ENCODE measurements at regions not wholly inside any gene's neighbourhood (a gene's known extent, or its start where the extent isn't known, plus 50 kb on each side); places are given as distances from the start of the nearest gene placed in this dataset.
"Not testable (repeated sequence)": the region's sequence is repeated elsewhere in the genome, so short reads cannot be mapped to it uniquely, and the experiment has no call there.

GRCh38 chr16:18725321-18725720, 64.8 kb downstream of the RPS15A start:
- intact Hi-C loops (cut with DNase I, micrococcal nuclease); ATAC-seq: not testable (repeated sequence)

GRCh38 chr16:18719978-18720377, 70.2 kb downstream of the RPS15A start:
- H3K4me1 ChIP-seq (ENCODE audit: low read depth); H3K4me3 ChIP-seq; H3K36me3 ChIP-seq (ENCODE audit: low read depth); ATAC-seq; DNase-seq; intact Hi-C loops (cut with DNase I, micrococcal nuclease); H3K9me3 ChIP-seq: not testable (repeated sequence)

More at GRCh38 chr16:18725321-18725720, 64.8 kb downstream of the RPS15A start:
- not testable (repeated sequence) for DNase-seq; H3K4me1 ChIP-seq (ENCODE audit: low read depth); H3K36me3 ChIP-seq (ENCODE audit: low read depth); H3K9me3 ChIP-seq; H3K4me3 ChIP-seq

GRCh38 chr16:18712580-18712979, 77.6 kb downstream of the RPS15A start:
- H3K4me3 ChIP-seq; DNase-seq; ATAC-seq; H3K4me1 ChIP-seq (ENCODE audit: low read depth); intact Hi-C loops (cut with DNase I, micrococcal nuclease); H3K9me3 ChIP-seq; H3K36me3 ChIP-seq (ENCODE audit: low read depth): not testable (repeated sequence)

- intact Hi-C loops (cut with DNase I, micrococcal nuclease); H3K9me3 ChIP-seq; ATAC-seq; H3K36me3 ChIP-seq (ENCODE audit: low read depth); H3K4me1 ChIP-seq (ENCODE audit: low read depth); DNase-seq; H3K4me3 ChIP-seq: not testable (repeated sequence)
Measured at GRCh38 chr16:18710659-18711058, 79.5 kb downstream of the RPS15A start.

GRCh38 chr16:18701239-18701638, 88.9 kb downstream of the RPS15A start:
- H3K4me3 ChIP-seq; ATAC-seq; intact Hi-C loops (cut with DNase I, micrococcal nuclease); H3K9me3 ChIP-seq; H3K36me3 ChIP-seq (ENCODE audit: low read depth); DNase-seq; H3K4me1 ChIP-seq (ENCODE audit: low read depth): not testable (repeated sequence)

- intact Hi-C loops (cut with DNase I, micrococcal nuclease); H3K4me1 ChIP-seq (ENCODE audit: low read depth); H3K9me3 ChIP-seq; H3K4me3 ChIP-seq; DNase-seq; ATAC-seq; H3K36me3 ChIP-seq (ENCODE audit: low read depth): not testable (repeated sequence)
Measured at GRCh38 chr16:18696029-18696428, 94.1 kb downstream of the RPS15A start.

- DNase-seq; H3K9me3 ChIP-seq; H3K36me3 ChIP-seq (ENCODE audit: low read depth); H3K4me3 ChIP-seq; intact Hi-C loops (cut with DNase I, micrococcal nuclease); H3K4me1 ChIP-seq (ENCODE audit: low read depth); ATAC-seq: not testable (repeated sequence)
Measured at GRCh38 chr16:18686079-18686968, 103.8 kb downstream of the RPS15A start.

GRCh38 chr16:18645784-18646183, 83.9 kb upstream of the NOMO2 start:
- ATAC-seq; intact Hi-C loops (cut with DNase I, micrococcal nuclease): not testable (repeated sequence)

GRCh38 chr16:18636928-18637327, 75.0 kb upstream of the NOMO2 start:
- H3K4me1 ChIP-seq (ENCODE audit: low read depth); ATAC-seq; intact Hi-C loops (cut with DNase I, micrococcal nuclease); H3K36me3 ChIP-seq (ENCODE audit: low read depth); H3K9me3 ChIP-seq; H3K4me3 ChIP-seq; DNase-seq: not testable (repeated sequence)

More at GRCh38 chr16:18645784-18646183, 83.9 kb upstream of the NOMO2 start:
- not testable (repeated sequence) for H3K4me1 ChIP-seq (ENCODE audit: low read depth); H3K36me3 ChIP-seq (ENCODE audit: low read depth); H3K4me3 ChIP-seq; H3K9me3 ChIP-seq
- peak in 1 of 3 donors; percentile 9 for DNase-seq

GRCh38 chr16:18636148-18636547, 74.3 kb upstream of the NOMO2 start:
- H3K4me1 ChIP-seq (ENCODE audit: low read depth); intact Hi-C loops (cut with DNase I, micrococcal nuclease); DNase-seq; H3K4me3 ChIP-seq; H3K36me3 ChIP-seq (ENCODE audit: low read depth); H3K9me3 ChIP-seq: not testable (repeated sequence)
- ATAC-seq: peak; percentile 69

GRCh38 chr16:18634981-18635380, 73.1 kb upstream of the NOMO2 start:
- H3K4me1 ChIP-seq (ENCODE audit: low read depth); DNase-seq; H3K9me3 ChIP-seq; H3K36me3 ChIP-seq (ENCODE audit: low read depth); H3K4me3 ChIP-seq; ATAC-seq; intact Hi-C loops (cut with DNase I, micrococcal nuclease): not testable (repeated sequence)

- intact Hi-C loops (cut with DNase I, micrococcal nuclease); ATAC-seq; DNase-seq; H3K4me3 ChIP-seq; H3K4me1 ChIP-seq (ENCODE audit: low read depth); H3K9me3 ChIP-seq; H3K36me3 ChIP-seq (ENCODE audit: low read depth): not testable (repeated sequence)
Measured at GRCh38 chr16:18631713-18632112, 69.8 kb upstream of the NOMO2 start.

GRCh38 chr16:18616993-18617392, 55.1 kb upstream of the NOMO2 start:
- H3K4me1 ChIP-seq (ENCODE audit: low read depth); H3K36me3 ChIP-seq (ENCODE audit: low read depth); ATAC-seq; DNase-seq; H3K4me3 ChIP-seq; H3K9me3 ChIP-seq; intact Hi-C loops (cut with DNase I, micrococcal nuclease): not testable (repeated sequence)

GRCh38 chr16:18616137-18616755, 54.3 kb upstream of the NOMO2 start:
- H3K36me3 ChIP-seq (ENCODE audit: low read depth); H3K9me3 ChIP-seq; ATAC-seq; H3K4me1 ChIP-seq (ENCODE audit: low read depth); H3K4me3 ChIP-seq; intact Hi-C loops (cut with DNase I, micrococcal nuclease); DNase-seq: not testable (repeated sequence)
